GM19240 (cell line): ENCODE measurements at regions not wholly inside any gene's neighbourhood (a gene's known extent, or its start where the extent isn't known, plus 50 kb on each side); places are given as distances from the start of the nearest gene placed in this dataset.
"Not testable (repeated sequence)": the region's sequence is repeated elsewhere in the genome, so short reads cannot be mapped to it uniquely, and the experiment has no call there.

Experiments
- DNase-seq: peaks from one replicate; pipeline ENCODE4 v3.0.0; 2011; ENCODE audit warnings: low spot score; ENCODE audit not compliant: insufficient read length

DNA sequence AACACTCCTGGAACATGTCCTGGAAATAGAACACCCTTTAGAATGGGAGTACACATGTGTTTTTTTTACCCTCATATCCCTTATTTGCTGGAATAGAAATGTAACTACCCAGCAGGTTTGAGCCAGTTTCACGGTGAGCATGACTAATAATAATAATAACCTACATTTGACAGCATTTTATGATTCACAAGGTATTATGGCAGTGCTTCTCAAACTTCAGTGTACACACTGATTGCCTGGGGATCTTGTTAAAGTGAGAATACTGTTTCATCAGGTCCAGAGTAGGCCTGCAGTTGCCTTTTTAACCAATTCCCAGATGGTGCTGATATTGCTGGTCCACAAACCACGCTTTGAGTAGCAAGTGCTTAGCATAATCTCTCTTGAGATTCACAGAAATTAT is 63.9 kb downstream of the NFKBIZ start:
- DNase-seq: no peak

DNA sequence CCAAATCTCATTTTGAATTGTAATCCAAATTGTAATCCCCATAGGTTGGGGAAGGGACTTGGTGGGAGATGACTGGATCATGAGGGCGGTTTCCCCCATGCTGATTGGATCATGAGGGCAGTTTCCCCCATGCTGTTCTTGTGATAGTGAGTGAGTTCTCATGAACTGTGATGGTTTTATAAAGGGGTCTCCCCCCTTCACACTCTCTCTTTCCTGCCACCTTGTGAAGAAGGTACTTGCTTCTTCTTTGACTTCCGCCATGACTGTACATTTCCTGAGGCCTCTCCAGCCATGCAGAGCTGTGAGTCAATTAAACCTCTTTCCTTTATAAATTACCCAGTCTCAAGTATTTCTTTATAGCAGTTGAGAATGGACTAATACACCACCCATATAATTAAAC is 68.4 kb downstream of the NFKBIZ start:
- DNase-seq: not testable (repeated sequence)

- not testable (repeated sequence) for DNase-seq
Observed at GRCh38 chr3:101922151-101922725, 72.9 kb downstream of the NFKBIZ start.

DNA sequence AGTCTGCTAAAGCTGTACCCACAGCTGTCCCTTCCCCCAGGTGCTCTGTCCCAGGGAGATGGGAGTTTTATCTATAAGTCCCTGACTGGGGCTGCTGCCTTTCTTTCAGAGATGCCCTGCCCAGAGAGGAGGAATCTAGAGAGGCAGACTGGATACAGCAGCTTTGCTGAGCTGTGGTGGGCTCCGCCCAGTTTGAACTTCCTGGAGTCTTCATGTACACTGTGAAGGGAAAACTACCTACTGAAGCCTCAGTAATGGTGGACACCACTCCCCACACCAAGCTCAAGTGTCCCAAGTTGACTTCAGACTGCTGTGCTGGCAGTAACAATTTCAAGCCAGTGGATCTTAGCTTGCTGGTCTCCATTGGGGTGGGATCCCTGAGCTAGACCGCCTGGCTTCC is 75.3 kb downstream of the NFKBIZ start:
- not testable (repeated sequence) for DNase-seq

DNA sequence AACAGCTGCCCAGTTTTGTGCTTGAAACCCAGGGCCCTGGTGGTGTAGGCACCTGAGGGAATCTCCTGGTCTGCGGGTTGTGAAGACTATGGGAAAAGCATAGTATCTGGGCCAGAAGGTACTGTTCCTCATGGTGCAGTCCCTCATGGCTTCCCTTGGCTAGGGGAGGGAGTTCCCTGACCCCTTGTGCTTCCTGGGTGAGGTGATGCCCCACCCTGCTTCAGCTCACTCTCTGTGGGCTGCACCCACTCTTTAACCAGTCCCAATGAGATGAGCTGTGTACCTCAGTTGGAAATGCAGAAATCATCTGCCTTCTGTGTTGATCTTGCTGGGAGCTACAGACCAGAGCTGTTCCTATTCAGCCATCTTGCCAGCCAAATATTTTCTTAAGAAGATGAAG is 75.8 kb downstream of the NFKBIZ start:
- not testable (repeated sequence) for DNase-seq

- no peak for DNase-seq
Observed at GRCh38 chr3:101925564-101925963, 76.2 kb downstream of the NFKBIZ start.

- DNase-seq: no peak
Observed at GRCh38 chr3:101926594-101927105, 77.3 kb downstream of the NFKBIZ start.

- DNase-seq: no peak
Observed at GRCh38 chr3:101928890-101929289, 79.6 kb downstream of the NFKBIZ start.

- DNase-seq: no peak
Observed at GRCh38 chr3:101931081-101931480, 81.8 kb downstream of the NFKBIZ start.

DNA sequence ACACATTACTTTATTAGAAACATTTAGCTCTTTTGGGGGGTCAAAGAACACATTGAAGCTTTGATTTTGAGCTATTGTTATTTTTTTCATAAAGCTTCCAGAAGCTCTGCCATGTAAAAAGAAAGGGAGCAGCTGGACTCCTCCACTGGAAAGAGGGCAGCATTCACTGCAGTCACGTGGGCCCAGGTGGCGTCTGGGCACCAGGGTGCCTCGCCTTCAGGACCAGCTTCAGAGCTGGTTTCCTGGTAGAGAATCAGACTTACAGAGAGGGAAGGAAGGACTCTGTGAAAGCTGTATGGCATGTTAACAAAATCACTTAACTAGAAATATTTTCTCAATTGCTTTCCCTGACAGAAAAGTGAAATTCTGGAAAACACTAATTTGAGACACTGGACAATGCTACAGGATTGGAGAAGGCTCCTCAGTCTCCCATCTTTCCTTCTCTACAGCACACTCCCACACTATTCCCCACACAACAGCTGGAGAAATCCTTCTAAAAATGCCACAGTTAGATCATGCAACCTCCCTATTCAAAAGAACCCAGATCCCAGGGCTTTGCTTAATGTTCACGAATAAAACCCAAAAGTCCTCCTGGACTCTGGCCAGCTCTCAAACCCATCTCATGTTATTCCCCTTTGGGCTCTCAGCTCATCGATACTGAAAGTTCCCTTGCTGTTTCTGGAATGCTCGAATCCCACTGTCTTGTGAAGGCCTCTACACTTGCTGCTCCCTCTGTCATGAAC is 83.2 kb downstream of the NFKBIZ start:
- DNase-seq: no peak

- peak; percentile 39 for DNase-seq
Observed at GRCh38 chr3:101936419-101937356, 87.4 kb downstream of the NFKBIZ start.

DNA sequence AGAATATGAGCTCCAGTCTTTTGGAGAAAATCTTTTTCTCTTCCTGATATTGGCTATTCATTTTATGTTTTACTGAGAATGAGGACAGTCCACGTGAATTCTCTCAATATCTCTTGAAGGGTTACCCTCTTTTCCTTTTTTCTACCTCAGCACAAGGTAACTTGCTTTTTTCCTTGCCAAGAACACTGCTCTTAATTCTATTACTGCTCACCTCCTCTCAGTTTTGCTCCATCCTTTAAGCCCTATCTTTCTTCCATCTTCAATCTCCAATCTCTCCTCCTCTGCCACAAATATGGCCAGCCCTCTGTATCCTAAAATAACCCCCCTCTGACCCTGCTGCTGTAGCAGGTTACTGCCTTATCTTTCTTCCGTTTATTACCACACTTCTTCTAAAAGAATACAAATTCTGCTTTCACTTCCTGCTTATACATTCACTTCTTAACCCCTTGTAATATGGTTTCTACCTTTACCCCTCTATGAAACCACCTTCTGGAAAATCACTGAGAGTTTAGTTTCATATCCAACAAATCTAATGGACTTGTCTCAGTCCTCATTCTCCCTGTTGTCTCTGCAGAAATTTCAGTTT is 89.0 kb downstream of the NFKBIZ start:
- DNase-seq: no peak

GRCh38 chr3:101939361-101940049 is 90.2 kb downstream of the NFKBIZ start:
- DNase-seq: no peak

DNA sequence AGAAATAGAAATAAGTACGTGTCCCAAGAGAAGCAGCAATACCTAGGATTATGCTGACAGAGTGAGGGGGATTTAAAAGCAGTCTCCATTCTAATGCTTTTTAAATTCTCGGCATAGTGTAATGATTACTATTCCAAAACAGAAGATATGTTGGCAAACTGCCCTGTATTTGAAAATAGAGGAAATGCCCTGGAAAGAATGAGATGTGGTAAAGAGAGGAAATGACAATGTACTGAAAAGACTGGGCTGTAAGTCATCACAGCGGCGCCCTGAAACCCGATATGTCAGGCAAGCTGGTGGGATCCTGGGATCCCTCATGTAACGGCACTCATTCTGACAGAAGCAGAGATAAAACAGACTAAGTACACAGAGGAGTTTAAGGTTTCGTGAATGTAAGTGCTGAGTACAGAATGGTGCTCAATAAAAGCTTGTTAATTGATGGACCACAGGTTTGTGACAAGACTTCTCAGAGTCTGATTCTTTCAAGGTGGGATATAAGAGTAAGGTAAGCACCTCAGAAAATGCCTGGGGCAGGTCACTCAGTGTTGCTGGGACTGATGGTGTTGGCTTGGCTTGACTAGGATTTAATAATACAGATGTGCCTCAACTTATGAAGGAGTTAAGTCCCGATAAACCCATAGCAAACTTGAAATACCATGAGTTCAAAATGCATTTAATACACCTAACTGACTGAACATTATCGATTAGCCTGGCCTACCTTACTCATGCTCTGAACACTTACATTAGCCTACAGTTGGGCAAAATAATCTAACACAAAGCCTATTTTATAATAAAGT is 91.4 kb downstream of the NFKBIZ start:
- no peak for DNase-seq

DNA sequence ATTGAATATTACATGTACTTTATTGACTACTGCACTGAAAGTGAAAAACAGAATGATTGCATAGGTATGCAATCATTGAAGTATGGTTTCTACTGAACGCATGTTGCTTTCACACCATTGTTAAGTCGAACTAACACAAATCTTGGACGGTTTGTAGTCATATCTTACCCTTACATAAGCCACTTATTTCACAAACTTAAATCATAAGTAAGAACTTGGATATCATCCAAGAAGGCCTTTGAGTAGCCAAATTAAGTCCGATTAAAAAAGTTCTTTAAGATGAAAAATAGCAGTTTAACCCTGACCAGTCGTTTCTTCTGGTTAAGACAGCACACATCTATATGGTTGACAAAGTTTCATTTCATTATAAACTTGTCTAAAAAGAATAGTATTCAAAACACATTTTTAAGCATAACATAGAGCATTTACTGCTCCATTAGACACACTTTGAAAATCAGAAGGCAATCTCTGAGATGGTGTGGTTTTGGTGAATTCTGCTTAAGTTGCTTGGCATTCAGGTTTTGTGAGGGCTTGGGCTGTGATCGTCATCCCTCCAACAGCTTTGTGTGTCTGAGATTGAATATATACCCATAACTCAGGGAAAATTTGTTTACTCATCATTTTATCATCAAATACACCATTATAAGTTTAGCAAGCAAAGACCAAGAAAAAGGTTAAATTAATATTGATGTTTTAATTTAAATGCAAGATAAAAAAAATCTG is 92.2 kb downstream of the NFKBIZ start:
- no peak for DNase-seq

- DNase-seq: no peak
Observed at GRCh38 chr3:101942356-101942755, 93.0 kb downstream of the NFKBIZ start.

DNA sequence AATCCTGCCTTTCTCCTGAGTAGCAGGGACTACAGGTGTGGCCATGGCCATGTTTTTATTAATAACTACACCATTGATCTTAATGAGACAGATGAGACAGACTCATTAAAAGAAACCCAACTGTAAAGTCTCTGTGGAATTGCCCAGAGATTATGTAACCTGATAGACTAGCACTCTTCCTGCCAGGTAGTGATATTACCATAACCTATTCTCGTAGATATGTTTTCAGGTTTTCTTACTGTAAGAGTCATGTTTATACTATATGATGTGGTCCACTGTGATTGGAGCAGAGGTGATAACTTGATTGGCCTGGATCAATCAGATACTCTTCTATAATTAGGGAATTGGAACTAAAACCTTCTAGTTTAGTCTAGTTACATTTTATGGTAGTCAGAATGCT is 93.7 kb downstream of the NFKBIZ start:
- no peak for DNase-seq

- DNase-seq: no peak
Observed at GRCh38 chr3:101944308-101944707, 95.0 kb downstream of the NFKBIZ start.

DNA sequence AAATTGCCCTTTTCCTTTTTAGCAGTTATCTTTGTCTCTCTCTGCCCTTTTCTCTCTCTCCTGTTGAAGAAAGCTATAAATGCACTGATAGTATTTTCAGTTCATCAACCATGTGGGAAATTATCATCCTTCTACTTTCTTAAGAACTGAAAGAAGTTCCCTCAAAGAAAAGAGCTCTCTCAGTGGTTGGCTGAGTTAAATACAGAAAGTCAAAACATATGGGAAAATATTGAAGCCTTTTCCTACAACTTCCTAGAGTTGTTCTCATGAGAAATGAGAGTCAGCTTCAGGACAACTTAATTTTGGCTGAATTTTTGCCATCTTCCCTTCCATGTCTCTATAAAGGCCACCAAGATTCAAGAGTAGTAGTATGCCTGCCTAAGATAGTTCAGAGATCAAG is 96.7 kb downstream of the NFKBIZ start:
- DNase-seq: no peak
